ENCODE measurements at regions not wholly inside any gene's neighbourhood (a gene's known extent, or its start where the extent isn't known, plus 50 kb on each side); places are given as distances from the start of the nearest gene placed in this dataset.

DNA sequence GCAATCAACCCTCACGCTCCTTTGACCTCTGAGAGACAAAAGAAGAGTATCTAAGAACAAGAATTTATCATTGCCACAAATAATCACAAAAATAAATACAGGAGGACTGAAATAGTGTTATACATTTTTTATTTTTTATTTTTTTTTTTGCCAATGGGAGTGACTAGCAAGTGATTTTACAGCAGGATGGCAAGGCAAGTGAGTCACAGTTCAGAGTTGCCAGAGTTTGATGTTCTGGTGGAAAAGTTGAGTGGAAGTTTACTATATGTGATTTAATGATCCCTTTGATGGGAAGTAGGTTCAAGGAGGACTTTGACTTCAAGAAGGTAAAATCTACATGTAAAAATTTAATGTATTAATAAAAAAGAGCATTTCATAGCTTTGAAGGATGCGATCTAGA, 2691.4 kb downstream of the PCDH9 start:
- TF ChIP-seq, protein P1, sequence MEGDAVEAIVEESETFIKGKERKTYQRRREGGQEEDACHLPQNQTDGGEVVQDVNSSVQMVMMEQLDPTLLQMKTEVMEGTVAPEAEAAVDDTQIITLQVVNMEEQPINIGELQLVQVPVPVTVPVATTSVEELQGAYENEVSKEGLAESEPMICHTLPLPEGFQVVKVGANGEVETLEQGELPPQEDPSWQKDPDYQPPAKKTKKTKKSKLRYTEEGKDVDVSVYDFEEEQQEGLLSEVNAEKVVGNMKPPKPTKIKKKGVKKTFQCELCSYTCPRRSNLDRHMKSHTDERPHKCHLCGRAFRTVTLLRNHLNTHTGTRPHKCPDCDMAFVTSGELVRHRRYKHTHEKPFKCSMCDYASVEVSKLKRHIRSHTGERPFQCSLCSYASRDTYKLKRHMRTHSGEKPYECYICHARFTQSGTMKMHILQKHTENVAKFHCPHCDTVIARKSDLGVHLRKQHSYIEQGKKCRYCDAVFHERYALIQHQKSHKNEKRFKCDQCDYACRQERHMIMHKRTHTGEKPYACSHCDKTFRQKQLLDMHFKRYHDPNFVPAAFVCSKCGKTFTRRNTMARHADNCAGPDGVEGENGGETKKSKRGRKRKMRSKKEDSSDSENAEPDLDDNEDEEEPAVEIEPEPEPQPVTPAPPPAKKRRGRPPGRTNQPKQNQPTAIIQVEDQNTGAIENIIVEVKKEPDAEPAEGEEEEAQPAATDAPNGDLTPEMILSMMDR (IDR thresholded peaks at IDR 0.05; ENCODE audit: insufficient read depth, low read depth, low read length): no peak
- TF ChIP-seq EZH2 (IDR thresholded peaks at IDR 0.05; ENCODE audit: insufficient read depth, low read length): no peak

Measured in astrocyte (in vitro differentiated cells and primary cell).